ENCODE measurements at regions not wholly inside any gene's neighbourhood (a gene's known extent, or its start where the extent isn't known, plus 50 kb on each side); places are given as distances from the start of the nearest gene placed in this dataset.

DNA sequence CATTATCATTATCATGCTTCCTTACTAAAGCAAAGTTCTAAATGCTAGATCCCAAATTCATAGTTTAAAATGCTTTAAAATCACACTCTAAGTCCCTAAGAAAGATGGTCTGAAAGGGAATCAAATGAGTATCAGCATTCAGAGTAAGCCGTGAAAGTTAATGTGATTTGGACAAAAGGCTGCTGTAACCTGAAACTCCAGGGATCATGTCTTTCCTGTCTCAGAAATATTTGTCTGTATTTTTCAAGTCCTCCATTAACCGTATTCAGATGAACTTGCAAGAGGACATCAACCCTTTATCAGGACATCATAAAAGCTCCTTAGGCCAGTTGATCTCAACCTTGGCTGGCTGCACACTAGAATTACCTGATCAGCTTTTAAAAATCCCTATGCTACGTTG is 324.3 kb upstream of the PKDCC start:
- no peak for TF ChIP-seq POLR2AphosphoS5 (IDR thresholded peaks at IDR 0.05; ENCODE audit: low read depth, low read length)
- no peak for TF ChIP-seq TAF1 (IDR thresholded peaks at IDR 0.05; ENCODE audit: borderline replicate concordance, insufficient read depth, low read length)
- TF ChIP-seq, protein P1, sequence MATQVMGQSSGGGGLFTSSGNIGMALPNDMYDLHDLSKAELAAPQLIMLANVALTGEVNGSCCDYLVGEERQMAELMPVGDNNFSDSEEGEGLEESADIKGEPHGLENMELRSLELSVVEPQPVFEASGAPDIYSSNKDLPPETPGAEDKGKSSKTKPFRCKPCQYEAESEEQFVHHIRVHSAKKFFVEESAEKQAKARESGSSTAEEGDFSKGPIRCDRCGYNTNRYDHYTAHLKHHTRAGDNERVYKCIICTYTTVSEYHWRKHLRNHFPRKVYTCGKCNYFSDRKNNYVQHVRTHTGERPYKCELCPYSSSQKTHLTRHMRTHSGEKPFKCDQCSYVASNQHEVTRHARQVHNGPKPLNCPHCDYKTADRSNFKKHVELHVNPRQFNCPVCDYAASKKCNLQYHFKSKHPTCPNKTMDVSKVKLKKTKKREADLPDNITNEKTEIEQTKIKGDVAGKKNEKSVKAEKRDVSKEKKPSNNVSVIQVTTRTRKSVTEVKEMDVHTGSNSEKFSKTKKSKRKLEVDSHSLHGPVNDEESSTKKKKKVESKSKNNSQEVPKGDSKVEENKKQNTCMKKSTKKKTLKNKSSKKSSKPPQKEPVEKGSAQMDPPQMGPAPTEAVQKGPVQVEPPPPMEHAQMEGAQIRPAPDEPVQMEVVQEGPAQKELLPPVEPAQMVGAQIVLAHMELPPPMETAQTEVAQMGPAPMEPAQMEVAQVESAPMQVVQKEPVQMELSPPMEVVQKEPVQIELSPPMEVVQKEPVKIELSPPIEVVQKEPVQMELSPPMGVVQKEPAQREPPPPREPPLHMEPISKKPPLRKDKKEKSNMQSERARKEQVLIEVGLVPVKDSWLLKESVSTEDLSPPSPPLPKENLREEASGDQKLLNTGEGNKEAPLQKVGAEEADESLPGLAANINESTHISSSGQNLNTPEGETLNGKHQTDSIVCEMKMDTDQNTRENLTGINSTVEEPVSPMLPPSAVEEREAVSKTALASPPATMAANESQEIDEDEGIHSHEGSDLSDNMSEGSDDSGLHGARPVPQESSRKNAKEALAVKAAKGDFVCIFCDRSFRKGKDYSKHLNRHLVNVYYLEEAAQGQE (IDR thresholded peaks at IDR 0.05; ENCODE audit: insufficient read depth in 1 of 2, low read depth in 2 of 2, low read length in 2 of 2): no peak
- no peak for TF ChIP-seq FOXP2 (optimal IDR thresholded peaks at IDR 0.05; ENCODE audit: borderline replicate concordance, extremely low read depth, extremely low read length, insufficient read depth)
